ENCODE measurements at regions not wholly inside any gene's neighbourhood (a gene's known extent, or its start where the extent isn't known, plus 50 kb on each side); places are given as distances from the start of the nearest gene placed in this dataset.

- no peak for TF ChIP-seq CTCF (IDR thresholded peaks at IDR 0.05)
- TF ChIP-seq POLR2A (IDR thresholded peaks at IDR 0.05): no peak
These were observed 117.7 kb downstream of the COPRS start for GRCh38 chr17:31741371-31741770.
